ENCODE measurements at regions not wholly inside any gene's neighbourhood (a gene's known extent, or its start where the extent isn't known, plus 50 kb on each side); places are given as distances from the start of the nearest gene placed in this dataset.

DNA sequence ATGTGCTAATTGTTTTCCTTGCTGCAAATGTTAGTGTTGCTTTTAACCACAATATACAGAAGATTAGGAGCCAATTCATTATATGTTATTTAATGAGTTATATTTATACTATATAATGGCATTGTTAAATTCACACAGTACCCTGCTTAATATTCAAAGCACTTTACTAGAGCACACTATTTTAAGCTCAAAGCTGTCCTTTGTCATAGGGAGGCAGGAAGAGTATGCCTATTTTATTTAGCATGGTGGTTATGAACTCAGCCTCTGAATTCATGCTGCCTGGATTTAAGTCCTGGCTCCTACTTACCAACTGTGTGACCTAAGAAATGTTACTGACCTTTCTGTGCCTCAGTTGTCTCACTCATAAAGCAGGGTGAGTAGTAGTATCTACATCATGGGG, 80.5 kb downstream of the FASTKD2 start:
- no peak for DNase-seq

- DNase-seq = no peak
These were observed 80.9 kb downstream of the FASTKD2 start for GRCh38 chr2:206846331-206846730.

DNA sequence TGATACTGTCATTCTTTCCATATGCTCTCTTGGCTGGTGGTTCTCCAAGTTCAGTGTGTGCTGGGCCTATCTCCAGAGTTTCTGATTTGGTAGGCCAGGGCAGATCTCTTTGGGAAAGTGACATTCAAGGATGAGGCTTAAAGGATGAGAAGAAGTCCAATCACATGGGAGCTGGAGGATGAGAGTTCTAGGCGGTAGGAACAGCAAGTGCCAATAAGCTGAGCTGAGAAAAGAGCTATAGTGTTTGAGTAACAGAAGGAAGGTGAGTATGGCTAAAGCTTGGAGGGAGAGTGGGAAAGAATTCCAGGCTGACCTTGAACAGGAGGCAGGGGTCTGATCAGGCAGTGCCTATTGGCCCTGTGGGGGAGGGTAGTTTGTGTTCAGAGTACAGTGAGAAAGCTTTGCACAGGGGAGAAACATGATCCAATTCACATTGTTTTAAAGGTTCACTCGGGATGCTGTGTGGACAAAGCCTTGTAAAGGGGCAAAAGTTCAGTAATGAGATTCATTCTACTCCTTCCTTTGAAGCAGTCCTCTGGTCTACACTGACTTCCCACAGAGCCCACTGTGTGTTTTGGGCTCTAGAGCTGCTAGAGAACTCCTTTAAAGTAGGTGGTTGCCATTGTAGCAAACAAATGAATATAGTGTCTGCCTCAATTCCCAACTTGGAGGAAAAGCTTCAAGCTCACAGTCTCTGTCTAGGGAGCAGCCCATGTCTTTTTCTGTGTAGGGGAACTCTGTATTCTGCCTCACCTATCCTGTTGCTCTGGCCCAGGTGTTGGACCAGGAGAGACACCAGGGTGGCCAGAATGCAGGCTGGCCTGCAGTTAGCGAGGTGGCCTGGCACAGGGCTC, 81.8 kb downstream of the FASTKD2 start:
- DNase-seq = no peak

DNA sequence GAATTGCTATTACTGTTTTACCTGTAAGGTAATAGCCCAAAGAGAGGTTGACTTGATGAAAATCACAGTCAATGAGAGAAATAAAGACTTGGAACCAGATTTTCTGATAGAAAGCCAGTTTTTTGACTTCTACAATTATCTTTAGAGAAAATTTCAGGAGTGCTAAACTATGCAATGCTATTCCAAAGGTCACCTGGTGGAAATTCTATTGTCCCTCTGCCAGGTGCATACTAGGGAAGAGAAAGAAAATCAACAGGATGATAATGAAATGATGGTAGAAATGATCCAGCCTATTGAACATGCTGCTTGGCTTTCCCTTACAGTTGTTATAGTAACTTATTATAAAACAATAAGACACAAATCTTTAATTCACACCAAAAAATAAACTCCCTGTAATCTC, 85.0 kb downstream of the FASTKD2 start:
- DNase-seq = no peak

GRCh38 chr2:206851521-206851920, 86.1 kb downstream of the FASTKD2 start:
- DNase-seq = no peak

- DNase-seq = no peak
These were observed 85.4 kb upstream of the CPO start for GRCh38 chr2:206853915-206854314.

GRCh38 chr2:206855585-206856433, 83.5 kb upstream of the CPO start:
- no peak for DNase-seq

DNA sequence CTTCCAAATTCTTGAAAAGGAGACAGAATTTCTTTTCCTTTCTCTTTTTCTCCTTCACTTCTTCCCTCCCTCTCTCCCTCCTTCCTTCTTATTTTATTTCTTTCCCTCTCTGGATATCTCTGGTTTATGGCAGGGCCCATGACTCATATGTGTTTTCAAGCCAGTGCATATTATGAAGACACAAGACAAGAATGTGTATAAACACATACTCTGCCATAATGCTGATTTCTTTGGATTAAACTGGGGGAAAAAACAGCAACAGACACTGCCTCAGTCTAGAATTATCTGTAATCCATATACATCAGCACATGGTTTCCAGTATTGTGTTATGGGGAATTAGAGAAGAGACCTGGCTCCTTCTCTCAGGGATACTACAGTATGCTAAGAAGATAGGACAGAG, 82.8 kb upstream of the CPO start:
- peak; percentile 7 for DNase-seq

DNA sequence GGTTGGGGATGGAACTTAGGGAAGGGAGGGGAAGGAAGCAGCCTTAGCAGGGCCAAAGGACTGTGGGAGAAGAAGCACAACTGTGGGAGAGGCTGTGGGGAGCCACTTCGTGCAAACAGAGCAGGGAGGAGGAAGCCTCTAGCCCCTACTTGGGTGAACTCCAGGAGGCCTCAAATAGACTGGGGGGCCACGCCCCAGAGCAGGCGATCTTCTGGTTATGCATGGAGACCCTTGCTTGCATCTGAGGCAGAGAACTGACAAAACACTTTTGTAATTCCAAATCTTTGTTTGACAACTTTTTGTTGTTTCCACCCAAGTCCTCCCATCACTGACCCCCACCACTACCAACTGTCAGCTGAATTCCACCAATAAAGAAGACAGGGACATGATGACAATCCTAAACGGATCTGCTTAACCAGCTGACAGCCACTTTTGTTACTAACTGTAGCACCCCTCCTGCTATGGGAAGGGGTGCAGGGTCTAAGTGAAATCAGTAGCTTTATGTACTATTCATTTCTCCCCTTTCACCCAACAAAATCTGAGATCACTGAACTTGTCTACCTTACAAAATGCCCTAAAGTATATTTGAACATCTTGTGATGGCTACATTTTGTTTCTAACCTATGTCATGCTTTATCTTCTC, 80.5 kb upstream of the CPO start:
- no peak for DNase-seq

DNA sequence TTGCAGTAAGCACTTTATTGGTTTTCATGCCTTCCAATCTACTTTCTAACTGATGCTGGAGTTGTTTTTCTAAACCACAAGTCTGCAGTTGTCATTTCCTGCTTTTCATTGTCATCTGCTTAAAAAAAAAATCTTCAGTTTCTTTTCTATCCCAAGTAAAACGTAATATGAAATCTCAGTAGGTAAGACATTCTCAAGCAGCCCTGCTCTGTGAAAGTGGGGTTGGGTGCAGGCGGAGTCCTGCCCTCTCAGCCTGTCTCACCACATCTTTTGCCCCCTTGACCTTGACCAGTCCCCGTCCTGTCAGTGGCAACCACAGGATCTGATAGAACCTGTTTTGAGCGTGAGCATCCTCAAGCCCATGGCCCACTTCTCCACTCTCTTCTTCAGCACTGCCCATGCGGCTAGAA, 80.0 kb upstream of the CPO start:
- DNase-seq = no peak

DNA sequence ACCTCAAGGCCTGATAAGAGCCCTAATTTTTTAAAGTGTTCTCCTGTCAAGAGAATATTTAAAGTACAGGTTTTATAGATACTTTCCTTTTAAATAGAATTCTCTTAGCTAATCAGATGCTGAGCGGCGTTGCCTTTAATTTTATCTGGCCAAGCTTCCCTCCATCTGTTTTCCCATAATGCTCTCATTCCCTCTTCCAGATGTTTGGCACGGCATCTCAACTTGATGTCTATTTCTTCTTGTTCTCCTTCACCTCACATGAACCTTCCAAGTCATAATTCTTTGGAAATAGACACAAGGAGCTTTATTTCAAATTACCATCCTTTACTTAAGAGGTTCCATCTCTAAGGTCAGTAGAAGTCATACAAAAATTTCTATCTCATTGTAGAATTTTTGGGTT, 76.1 kb upstream of the CPO start:
- DNase-seq = no peak

DNA sequence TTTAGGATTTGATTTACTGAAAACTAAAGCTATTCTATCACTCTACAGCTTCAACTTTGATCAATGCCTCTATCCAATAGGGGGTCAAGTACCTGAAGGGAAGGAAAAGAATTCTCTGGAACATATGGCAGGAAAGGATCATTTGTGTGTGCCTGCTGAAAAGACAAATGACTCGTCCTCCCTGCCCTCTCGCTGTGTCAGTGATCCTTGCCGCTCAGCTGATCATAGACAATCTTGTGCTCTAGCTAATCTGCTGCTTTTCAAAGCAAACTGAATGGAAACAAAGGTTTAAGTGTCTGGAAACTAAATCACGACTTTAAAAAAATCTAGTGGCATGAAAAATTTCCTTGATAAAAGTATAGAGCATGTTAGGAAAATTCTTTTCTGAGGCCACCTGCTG, 75.6 kb upstream of the CPO start:
- DNase-seq = no peak

DNA sequence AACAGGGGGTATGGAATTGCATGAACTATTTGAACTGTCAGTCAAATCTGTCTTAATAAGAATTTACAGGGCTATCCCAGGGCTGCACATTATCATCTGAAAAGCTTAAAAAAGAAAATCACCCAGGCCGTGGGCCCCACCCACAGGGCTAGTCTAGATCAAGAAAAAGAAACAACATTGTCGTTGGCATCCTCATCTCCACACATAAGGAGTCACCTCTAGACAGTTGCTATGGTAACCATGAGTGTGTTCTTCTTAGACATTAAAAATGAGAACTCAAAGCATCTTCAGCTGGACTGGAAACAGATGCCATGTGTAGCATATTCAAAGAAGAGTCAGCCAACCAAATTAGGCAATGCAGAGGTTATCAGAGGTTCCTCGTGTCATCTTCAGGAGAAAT, 72.3 kb upstream of the CPO start:
- no peak for DNase-seq

DNA sequence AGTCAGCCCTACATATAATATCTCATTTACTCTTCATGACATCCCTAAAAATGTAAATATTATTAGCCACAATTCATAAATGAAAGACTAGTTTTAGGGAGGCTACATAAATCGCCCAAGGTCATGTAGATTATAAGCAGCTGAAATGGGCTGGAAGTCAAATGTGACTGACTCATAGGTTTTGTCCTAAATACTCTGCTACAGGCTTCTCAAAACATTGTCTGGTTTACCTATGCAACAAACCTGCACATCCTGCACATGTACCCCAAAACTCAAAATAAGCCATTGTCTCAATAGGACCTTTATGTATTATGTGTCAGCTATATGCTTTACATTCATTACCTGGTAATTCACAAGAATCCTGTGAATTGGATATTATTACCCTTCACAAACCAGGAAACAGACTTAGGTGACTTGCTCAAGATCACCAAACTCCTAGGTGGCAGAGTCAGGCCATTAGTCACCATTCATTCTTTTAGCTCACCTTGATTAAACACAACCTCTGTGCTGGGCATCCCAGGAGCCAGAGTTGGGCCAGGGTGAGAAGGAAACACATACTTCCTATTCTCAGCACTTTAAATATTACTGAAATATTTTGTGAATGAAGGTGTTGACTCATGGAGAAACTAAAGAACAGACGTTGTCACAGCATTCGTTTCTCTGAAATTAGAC, 69.4 kb upstream of the CPO start:
- no peak for DNase-seq

DNA sequence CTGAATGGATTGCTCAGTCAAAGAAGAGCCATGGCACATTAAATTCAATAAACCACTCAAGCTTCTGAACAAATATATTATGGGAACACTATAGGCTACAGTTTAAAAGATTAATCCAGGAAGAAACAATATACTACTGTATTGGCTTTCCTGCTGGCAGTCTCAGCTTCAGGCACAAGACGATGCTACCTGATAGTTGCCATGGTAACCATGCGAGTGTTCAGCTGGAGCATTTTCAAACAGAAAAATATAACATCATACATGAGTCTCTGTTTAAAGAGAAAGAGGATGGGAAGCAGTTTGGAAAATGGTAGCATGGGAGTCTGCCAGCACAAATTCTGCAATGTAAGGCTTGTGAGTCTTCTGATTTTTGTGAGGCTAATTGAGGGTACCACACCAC, 65.9 kb upstream of the CPO start:
- no peak for DNase-seq

DNA sequence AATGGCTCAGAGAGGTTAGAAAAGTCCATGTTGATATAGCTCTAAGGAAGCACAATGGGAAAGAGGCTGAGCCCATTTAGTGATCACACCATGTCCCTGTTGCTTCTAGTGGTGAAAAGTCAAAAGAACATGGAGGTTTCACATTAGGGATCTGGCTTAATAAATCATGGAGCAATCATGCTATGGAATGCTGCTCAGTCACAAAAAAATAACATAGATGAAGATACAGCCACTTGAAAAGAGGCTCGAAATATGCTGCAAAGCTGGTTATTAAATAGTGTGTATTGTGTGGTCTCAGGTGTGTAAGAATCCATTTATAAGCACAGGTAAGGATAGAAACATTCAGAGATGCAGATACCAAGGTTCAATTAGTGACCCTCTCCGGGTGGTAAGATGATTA, 63.6 kb upstream of the CPO start:
- DNase-seq = no peak

- no peak for DNase-seq
These were observed 63.0 kb upstream of the CPO start for GRCh38 chr2:206876216-206876860.

GRCh38 chr2:206881708-206882410, 57.5 kb upstream of the CPO start:
- DNase-seq = no peak

GRCh38 chr2:206886696-206887095, 52.6 kb upstream of the CPO start:
- no peak for DNase-seq

- DNase-seq = no peak
These were observed 51.6 kb upstream of the CPO start for GRCh38 chr2:206887745-206888144.
